ENCODE measurements at regions not wholly inside any gene's neighbourhood (a gene's known extent, or its start where the extent isn't known, plus 50 kb on each side); places are given as distances from the start of the nearest gene placed in this dataset.
"Not testable (repeated sequence)": the region's sequence is repeated elsewhere in the genome, so short reads cannot be mapped to it uniquely, and the experiment has no call there.

- TF ChIP-seq CTCF (IDR thresholded peaks at IDR 0.05; ENCODE audit: insufficient read depth, low read length, missing control alignments), result no peak
- DNase-seq (ENCODE audit: low read depth, low spot score), result no peak
- no peak overlapping the region for H3K4me3 ChIP-seq (ENCODE audit: low read depth, low read length)
- CTCF ChIA-PET, result interaction anchor here (1.8 kb wide), 1 partner anchor 127 kb away, joined by 4 read pairs; no protein-coding TSS in a partner anchor
- POLR2A ChIA-PET, result no interaction called here
Measured at GRCh38 chr2:7555260-7555659, 638.0 kb downstream of the RNF144A start.

GRCh38 chr2:7557376-7557775 lies 640.2 kb downstream of the RNF144A start:
- ChIA-PET POLR2A (no interaction called here), CTCF (no interaction called here)
- no peak for DNase-seq (ENCODE audit: low read depth, low spot score)
- no peak overlapping the region for H3K4me3 ChIP-seq (ENCODE audit: low read depth, low read length)
- no peak for TF ChIP-seq CTCF (IDR thresholded peaks at IDR 0.05; ENCODE audit: insufficient read depth, low read length, missing control alignments)

GRCh38 chr2:7559791-7560190 lies 642.6 kb downstream of the RNF144A start:
- TF ChIP-seq CTCF (IDR thresholded peaks at IDR 0.05; ENCODE audit: insufficient read depth, low read length, missing control alignments), result no peak
- ChIA-PET CTCF (no interaction called here), POLR2A (no interaction called here)
- no peak for DNase-seq (ENCODE audit: low read depth, low spot score)
- H3K4me3 ChIP-seq (ENCODE audit: low read depth, low read length), result no peak overlapping the region

- no peak for DNase-seq (ENCODE audit: low read depth, low spot score)
- ChIA-PET POLR2A (no interaction called here), CTCF (no interaction called here)
- no peak overlapping the region for H3K4me3 ChIP-seq (ENCODE audit: low read depth, low read length)
- no peak for TF ChIP-seq CTCF (IDR thresholded peaks at IDR 0.05; ENCODE audit: insufficient read depth, low read length, missing control alignments)
Measured at GRCh38 chr2:7566382-7566881, 649.2 kb downstream of the RNF144A start.

GRCh38 chr2:7567116-7567515 lies 649.9 kb downstream of the RNF144A start:
- POLR2A ChIA-PET; CTCF ChIA-PET; DNase-seq (ENCODE audit: low read depth, low spot score); H3K4me3 ChIP-seq (ENCODE audit: low read depth, low read length): not testable (repeated sequence)

GRCh38 chr2:7567646-7568045 lies 650.4 kb downstream of the RNF144A start:
- CTCF ChIA-PET, result interaction anchor here (1.0 kb wide), 1 partner anchor 20 kb away, joined by 3 read pairs; no protein-coding TSS in a partner anchor
- DNase-seq (ENCODE audit: low read depth, low spot score), result no peak
- POLR2A ChIA-PET, result no interaction called here
- H3K4me3 ChIP-seq (ENCODE audit: low read depth, low read length), result no peak overlapping the region
- TF ChIP-seq CTCF (IDR thresholded peaks at IDR 0.05; ENCODE audit: insufficient read depth, low read length, missing control alignments), result no peak

- POLR2A ChIA-PET, result no interaction called here
- no peak overlapping the region for H3K4me3 ChIP-seq (ENCODE audit: low read depth, low read length)
- CTCF ChIA-PET, result no interaction called here
- DNase-seq (ENCODE audit: low read depth, low spot score), result no peak
- TF ChIP-seq CTCF (IDR thresholded peaks at IDR 0.05; ENCODE audit: insufficient read depth, low read length, missing control alignments), result no peak
Measured at GRCh38 chr2:7570247-7570646, 653.0 kb downstream of the RNF144A start.
